ENCODE measurements at regions not wholly inside any gene's neighbourhood (a gene's known extent, or its start where the extent isn't known, plus 50 kb on each side); places are given as distances from the start of the nearest gene placed in this dataset.

DNA sequence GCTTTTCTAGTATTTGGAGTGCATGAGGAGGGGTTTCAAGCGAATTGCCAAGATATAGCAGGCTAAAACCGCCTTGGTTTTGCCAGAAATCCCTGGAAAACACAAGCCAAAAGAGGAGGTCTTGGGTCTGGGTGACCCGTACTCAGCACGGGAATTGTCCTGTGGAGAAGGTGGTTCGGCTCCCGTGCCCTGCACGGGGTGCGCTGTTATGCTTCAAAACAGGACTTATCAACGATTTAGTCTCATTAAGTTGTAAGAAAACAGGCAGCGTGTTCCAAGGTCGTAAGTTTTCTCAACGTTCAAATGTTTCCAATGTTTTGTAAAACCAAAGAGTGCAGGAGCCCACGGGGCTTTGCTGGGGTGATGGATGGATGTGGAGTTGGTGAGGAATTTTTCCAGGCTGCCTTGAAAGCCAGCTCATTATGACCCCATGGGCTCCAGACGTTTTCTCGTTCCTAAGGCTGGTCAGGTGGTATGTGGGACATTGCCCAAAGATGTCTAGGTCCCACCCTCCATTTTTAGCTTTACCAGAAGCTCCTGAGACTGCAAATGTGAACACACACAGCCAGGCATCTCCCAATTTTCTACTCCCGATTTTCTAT lies 75.4 kb upstream of the CLDN14 start:
- DNase-seq: no peak

- DNase-seq: no peak
Observed at GRCh38 chr21:36557316-36557715, 77.4 kb upstream of the CLDN14 start.

DNA sequence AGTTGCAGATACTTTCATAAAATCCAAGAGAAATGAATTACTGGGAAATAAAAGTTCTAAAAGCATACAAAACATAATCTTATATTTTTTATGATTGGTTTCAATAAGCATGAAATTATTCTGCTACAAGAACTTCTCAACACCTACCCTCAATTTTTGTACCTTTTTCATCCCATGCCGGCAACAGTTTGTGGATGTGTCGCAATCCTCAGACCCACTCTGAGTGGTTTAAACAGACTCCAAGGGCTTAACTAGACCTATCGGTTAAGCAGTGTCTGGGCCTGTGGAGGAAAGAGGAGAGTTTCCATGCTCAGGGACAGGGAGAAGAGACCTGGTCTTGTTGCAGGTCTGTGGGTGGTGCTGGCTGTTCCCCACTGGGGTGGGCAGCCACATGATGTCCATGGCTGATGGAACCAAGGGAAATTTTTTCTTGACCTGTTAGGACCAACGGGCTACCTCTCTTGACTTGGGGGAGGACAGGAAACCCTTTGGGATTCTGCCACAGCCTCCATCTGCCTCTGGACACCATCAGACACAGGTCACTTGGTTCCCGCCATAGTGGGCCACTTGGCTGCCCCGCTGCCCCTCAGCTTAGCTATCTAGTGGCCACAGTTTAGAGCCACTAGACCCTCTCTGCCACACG lies 81.1 kb upstream of the CLDN14 start:
- DNase-seq: no peak

GRCh38 chr21:36563341-36563926 lies 83.5 kb upstream of the CLDN14 start:
- DNase-seq: no peak

- DNase-seq: no peak
Observed at GRCh38 chr21:36564647-36565046, 84.7 kb upstream of the CLDN14 start.

GRCh38 chr21:36565540-36565939 lies 85.6 kb upstream of the CLDN14 start:
- DNase-seq: peak; percentile 63

- DNase-seq: no peak
Observed at GRCh38 chr21:36566644-36567043, 86.7 kb upstream of the CLDN14 start.

DNA sequence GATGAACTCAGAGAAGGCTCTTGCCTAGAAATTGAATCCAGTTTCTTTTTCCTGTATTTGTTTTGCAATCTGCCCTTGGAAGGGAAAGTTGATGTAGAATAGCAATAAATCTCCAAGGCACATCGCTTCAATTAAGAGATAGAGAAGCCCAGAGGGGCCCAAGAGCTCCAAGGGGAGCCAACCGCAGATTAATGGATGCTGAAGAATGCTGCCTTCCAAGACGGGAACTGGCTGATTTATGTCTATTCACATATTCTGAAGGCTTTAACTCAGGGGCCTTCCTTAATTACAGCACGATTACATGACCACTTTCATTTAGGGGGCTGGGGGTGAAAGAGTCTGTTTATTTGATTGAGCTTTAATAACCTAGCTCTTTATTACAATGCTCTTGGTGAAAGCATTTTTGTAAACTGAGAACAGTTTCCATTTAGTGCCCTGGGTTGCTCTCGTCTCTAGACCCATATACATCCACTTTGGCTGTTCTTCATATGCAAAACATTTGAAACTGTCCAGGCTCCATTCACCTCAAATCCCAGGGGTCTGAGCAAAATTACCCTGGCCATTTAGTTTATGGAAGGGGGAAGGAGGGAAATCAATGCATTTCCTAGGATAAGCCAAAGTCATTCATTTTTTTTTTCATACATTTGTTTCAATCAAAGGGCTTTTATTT lies 87.4 kb upstream of the CLDN14 start:
- no peak for DNase-seq

DNA sequence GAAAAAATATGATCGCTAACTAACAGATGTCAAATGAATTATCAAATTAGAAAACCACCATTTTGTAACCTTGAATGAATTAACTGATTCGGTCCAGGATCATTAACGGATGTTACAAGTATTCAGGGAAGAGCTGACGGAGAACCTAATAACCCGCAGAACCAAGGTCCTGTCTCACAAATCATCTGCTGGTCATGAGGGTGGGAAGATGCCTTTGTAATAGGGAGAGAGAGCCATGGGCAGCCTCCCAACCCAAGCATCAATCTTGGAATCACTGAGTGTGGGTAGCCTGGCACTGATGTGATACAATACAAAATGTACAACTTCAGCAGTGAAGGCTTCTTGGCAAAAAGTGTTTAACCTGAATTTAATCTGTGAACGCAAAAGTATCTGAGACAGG lies 89.6 kb upstream of the CLDN14 start:
- DNase-seq: no peak

GRCh38 chr21:36571556-36571955 lies 91.6 kb upstream of the CLDN14 start:
- DNase-seq: no peak

GRCh38 chr21:36572039-36572438 lies 92.1 kb upstream of the CLDN14 start:
- no peak for DNase-seq

DNA sequence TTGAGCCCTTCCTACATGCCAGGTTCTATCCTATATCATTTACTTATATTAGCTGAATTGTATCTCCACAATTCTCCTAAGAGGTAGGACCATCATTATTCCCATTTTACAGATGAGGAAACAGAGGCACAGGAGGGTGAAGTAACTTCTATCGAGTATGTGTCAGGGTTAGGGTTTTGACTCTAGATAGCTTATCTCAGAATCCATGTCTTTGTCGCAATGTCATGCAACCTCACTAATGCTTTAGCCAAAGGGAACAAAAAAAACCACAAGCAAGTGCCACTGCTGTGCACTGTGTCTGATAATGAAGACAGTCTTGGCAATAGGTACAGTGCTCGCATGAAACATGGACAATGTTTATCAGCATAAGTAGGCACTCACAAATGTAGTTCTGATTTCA lies 95.4 kb upstream of the CLDN14 start:
- DNase-seq: no peak

GRCh38 chr21:36576441-36576840 lies 96.5 kb upstream of the CLDN14 start:
- DNase-seq: no peak

GRCh38 chr21:36579898-36580297 lies 100.0 kb upstream of the CLDN14 start:
- no peak for DNase-seq

DNA sequence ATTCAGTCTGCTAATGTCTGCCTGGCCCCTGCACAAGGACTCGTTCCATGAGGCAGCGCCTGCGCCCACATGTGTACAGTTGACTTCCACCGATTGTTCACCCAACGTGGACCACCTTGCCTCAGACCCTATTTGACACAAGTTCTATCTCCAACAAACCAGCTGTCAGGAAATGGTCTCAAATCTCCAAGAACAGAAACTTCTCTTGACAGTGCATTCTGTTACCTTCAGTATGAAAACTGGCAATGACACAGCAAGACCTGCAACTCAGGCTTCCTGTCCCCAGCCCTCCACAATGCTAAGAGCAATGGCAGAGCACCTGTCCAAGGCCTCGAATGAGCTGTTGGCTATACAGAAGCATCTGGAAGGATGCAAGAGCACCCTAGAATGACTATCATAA lies 102.3 kb upstream of the CLDN14 start:
- no peak for DNase-seq

GRCh38 chr21:36583591-36583990 lies 103.7 kb upstream of the CLDN14 start:
- DNase-seq: no peak

DNA sequence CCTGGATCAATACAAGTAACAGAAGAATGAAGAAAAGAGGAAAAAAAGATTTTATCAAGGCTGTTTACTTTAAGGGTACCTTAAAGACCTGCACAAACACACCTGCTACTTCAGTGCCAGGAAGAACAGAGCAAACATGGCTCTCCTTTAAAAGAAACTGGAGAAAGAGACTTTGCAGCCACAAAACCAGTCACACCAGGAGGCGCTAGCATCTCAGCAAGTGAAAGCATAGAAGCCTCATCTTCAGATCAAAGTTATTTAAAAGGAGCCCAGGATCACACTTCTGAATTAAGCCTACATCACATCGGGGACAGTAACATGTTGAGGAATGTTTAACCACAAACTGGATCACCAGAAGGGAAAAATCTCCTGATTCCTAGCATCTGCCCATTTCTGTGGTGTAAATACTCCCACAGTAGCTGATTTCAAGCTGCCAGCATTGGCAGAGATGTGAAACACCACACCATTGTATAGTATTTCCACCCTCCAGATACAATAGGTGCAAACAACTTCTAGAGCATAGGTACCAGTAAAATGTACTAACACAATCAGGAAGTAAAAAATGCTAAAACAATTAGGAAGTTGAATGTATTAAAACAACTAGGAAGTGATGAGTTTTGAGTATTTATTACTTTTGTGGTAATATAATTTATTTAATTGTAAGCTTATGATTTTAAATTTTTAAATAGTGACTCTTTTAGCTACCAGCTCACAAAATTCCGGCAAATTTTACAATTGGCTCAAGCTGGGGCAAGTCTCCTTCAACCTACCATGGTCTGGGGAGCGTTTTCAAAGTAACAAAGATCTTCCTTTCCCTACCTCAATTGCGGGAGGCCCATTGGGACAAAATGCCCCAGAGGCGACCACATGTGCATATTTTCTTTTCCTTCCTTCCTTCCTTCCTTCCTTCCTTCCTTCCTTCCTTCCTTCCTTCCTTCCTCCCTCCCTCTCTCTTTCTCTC lies 105.3 kb upstream of the CLDN14 start:
- no peak for DNase-seq

GRCh38 chr21:36587388-36587787 lies 107.5 kb upstream of the CLDN14 start:
- no peak for DNase-seq

DNA sequence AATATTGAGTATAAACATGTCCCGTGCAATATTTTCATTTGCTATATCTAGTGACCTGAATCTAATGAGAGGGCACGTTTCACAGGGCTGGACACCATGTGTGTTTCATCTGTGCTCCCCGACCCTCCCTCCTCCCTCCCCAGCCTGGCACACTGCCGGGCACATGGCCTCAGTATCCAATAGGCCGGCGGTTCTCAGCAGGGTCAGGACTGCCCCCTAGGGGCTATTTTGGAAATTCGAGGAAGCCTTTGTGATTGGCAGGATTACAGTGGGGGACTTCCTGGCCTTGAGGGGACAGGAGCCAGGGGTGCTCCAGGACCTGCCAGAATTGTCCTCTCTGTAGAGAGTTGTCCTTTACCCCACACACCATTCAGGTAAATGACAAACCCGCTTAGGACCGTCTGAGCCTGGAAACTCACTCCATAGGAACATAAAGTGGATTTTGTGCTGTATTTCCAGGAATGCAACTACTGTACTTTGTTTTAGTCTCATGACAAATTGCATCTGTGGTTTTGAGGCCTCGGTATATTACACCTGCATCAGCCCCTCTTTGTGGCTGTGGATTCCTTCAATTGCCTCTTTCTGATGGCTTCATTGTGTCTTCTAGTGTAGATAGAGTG lies 109.5 kb upstream of the SIM2 start:
- no peak for DNase-seq

GRCh38 chr21:36591326-36591970 lies 107.5 kb upstream of the SIM2 start:
- DNase-seq: no peak

- no peak for DNase-seq
Observed at GRCh38 chr21:36596174-36596573, 102.7 kb upstream of the SIM2 start.

DNA sequence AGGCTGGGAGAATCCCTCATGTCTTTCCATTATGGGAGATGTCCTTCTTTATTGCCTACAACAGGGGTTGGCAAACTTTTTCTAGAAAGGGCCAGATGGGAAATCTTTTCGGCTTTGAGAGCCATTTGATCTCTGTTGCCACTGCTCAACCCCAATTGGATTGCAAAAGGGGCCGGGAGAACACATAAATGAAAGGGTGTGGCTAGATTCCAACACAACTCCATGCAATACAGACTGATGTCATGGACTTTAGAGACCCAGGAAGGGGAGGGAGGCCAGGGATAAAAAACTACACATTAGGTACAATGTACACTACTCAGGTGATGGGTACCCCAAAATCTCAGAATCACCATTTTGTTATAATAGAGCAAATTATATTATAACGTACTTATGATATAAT lies 97.6 kb upstream of the SIM2 start:
- DNase-seq: no peak

All from left hindlimb (tissue), 1 donor.